ENCODE measurements at regions not wholly inside any gene's neighbourhood (a gene's known extent, or its start where the extent isn't known, plus 50 kb on each side); places are given as distances from the start of the nearest gene placed in this dataset.

GRCh38 chr4:36677112-36677511 is 395.7 kb downstream of the DTHD1 start (continued):
- TF ChIP-seq REST (IDR thresholded peaks at IDR 0.05), result no peak
- no peak for TF ChIP-seq NR3C1 (IDR thresholded peaks at IDR 0.05)
- TF ChIP-seq EP300 (IDR thresholded peaks at IDR 0.05), result no peak
- TF ChIP-seq HOXB5 (CRISPR knock-in tag; IDR thresholded peaks at IDR 0.05), result no peak
- TF ChIP-seq USF2 (IDR thresholded peaks at IDR 0.05), result no peak
- no peak for TF ChIP-seq NFE2L2 (conservative IDR thresholded peaks at IDR 0.05; ENCODE audit: low read length)
- no peak for TF ChIP-seq PBX3 (IDR thresholded peaks at IDR 0.05)

- CTCF ChIA-PET, result no interaction called here
- Histone ChIP-seq H3K4me1 (no peaks in the 10 kb centered on the region), H3K27ac (no peak overlapping the region), H3K9me3 (no peaks in the 10 kb centered on the region), H3K4me3 (no peak overlapping the region), H3K4me2 (no peak overlapping the region)
- 0% methylated on average over 1 of the region's 1 CpG for WGBS (ENCODE audit: missing lambda C conversion rate)
- DNase-seq (ENCODE audit: low read depth in 1 of 2, low spot score in 1 of 2), result no peak
- TF ChIP-seq HOXA7 (CRISPR knock-in tag; IDR thresholded peaks at IDR 0.05), result no peak
- TF ChIP-seq CBX8 (IDR thresholded peaks at IDR 0.05), result no peak
- no peak for TF ChIP-seq TP53 (CRISPR knock-in tag; IDR thresholded peaks at IDR 0.05)
- TF ChIP-seq ELK1 (IDR thresholded peaks at IDR 0.05; ENCODE audit: low read depth, low read length), result no peak
- TF ChIP-seq E2F6 (IDR thresholded peaks at IDR 0.05; ENCODE audit: borderline replicate concordance, low read depth), result no peak
- TF ChIP-seq PHF8 (IDR thresholded peaks at IDR 0.05; ENCODE audit: borderline replicate concordance, low read depth), result no peak
- no peak for TF ChIP-seq ZNF302 (CRISPR knock-in tag; IDR thresholded peaks at IDR 0.05)
- no peak for TF ChIP-seq SMC3 (IDR thresholded peaks at IDR 0.05)
- TF ChIP-seq CHD4 (IDR thresholded peaks at IDR 0.05; ENCODE audit: borderline replicate concordance), result no peak
- POLR2A ChIA-PET, result no interaction called here
- no peak for ATAC-seq
- FAIRE-seq, result no peak
Observed at GRCh38 chr4:36677874-36678273, 396.5 kb downstream of the DTHD1 start.

GRCh38 chr4:36687681-36688080 is 406.3 kb downstream of the DTHD1 start:
- H3K27ac ChIP-seq, result no peak overlapping the region
- no peak for FAIRE-seq
- DNase-seq (ENCODE audit: low read depth in 1 of 2, low spot score in 1 of 2), result no peak
- ChIA-PET POLR2A (no interaction called here), CTCF (no interaction called here)
- TF ChIP-seq RARB (CRISPR knock-in tag; IDR thresholded peaks at IDR 0.05), result no peak
- TF ChIP-seq USF2 (IDR thresholded peaks at IDR 0.05), result no peak
- no peak for TF ChIP-seq KDM5A (IDR thresholded peaks at IDR 0.05)
- TF ChIP-seq FOXS1 (CRISPR knock-in tag; IDR thresholded peaks at IDR 0.05), result no peak
- TF ChIP-seq FOSB (CRISPR knock-in tag; IDR thresholded peaks at IDR 0.05), result no peak
- no peak for TF ChIP-seq KDM1A (IDR thresholded peaks at IDR 0.05; ENCODE audit: low read depth)
- no peak for TF ChIP-seq MAX (IDR thresholded peaks at IDR 0.05)
- no peak overlapping the region for H3K4me3 ChIP-seq
- no peak overlapping the region for H3K4me2 ChIP-seq
- no peaks in the 10 kb centered on the region for H3K9me3 ChIP-seq
- no peak for ATAC-seq
- WGBS (ENCODE audit: missing lambda C conversion rate), result 0% methylated on average over 1 of the region's 1 CpG
- no peaks in the 10 kb centered on the region for H3K4me1 ChIP-seq
